Skin epidermis (tissue), 12 donors: ENCODE measurements at regions not wholly inside any gene's neighbourhood (a gene's known extent, or its start where the extent isn't known, plus 50 kb on each side); places are given as distances from the start of the nearest gene placed in this dataset.

Experiments
- H3K27ac ChIP-seq, 21 experiments: fragments of 200-600 bp; sonication (generic) in 11 of 21; one replicate each; pipeline ENCODE4 v1.5.0; 2020; ENCODE audit warnings: mild to moderate bottlenecking in 3 of 21, inconsistent platforms in 2 of 21, moderate library complexity in 2 of 21
- H3K4me3 ChIP-seq, 7 experiments: fragments of 200-600 bp; sonication (generic) in 2 of 7; one replicate each; pipeline ENCODE4 v1.5.0; 2020; ENCODE audit warnings: inconsistent platforms in 2 of 7, mild to moderate bottlenecking in 2 of 7, moderate library complexity in 1 of 7

GRCh38 chr6:53974941-53975340, 136.3 kb upstream of the MLIP start:
- Histone ChIP-seq H3K4me3 (no peak overlapping the region), H3K27ac (no peak overlapping the region)

- Histone ChIP-seq H3K4me3 (no peak overlapping the region), H3K27ac (no peak overlapping the region)
Observed at GRCh38 chr6:53975941-53976615, 135.2 kb upstream of the MLIP start.

- Histone ChIP-seq H3K27ac (no peak overlapping the region), H3K4me3 (no peak overlapping the region)
Observed at GRCh38 chr6:53977551-53977950, 133.7 kb upstream of the MLIP start.

GRCh38 chr6:53979468-53980067, 131.7 kb upstream of the MLIP start:
- Histone ChIP-seq H3K4me3 (no peak overlapping the region), H3K27ac (no peak overlapping the region)

GRCh38 chr6:53982366-53983050, 128.7 kb upstream of the MLIP start:
- Histone ChIP-seq H3K27ac (no peak overlapping the region), H3K4me3 (no peak overlapping the region)

- Histone ChIP-seq H3K27ac (no peak overlapping the region), H3K4me3 (no peak overlapping the region)
Observed at GRCh38 chr6:53983301-53983700, 127.9 kb upstream of the MLIP start.

- H3K27ac ChIP-seq, result no peak overlapping the region
- H3K4me3 ChIP-seq, result no peak overlapping the region
Observed at GRCh38 chr6:53984163-53984562, 127.1 kb upstream of the MLIP start.

GRCh38 chr6:53984581-53984980, 126.7 kb upstream of the MLIP start:
- H3K27ac ChIP-seq, result no peak overlapping the region
- H3K4me3 ChIP-seq, result no peak overlapping the region

GRCh38 chr6:53985366-53985765, 125.9 kb upstream of the MLIP start:
- H3K4me3 ChIP-seq, result no peak overlapping the region
- H3K27ac ChIP-seq, result no peak overlapping the region

GRCh38 chr6:53986165-53986720, 125.0 kb upstream of the MLIP start:
- Histone ChIP-seq H3K4me3 (no peak overlapping the region), H3K27ac (no peak overlapping the region)

- H3K4me3 ChIP-seq, result no peak overlapping the region
- H3K27ac ChIP-seq, result no peak overlapping the region
Observed at GRCh38 chr6:53986721-53987521, 124.3 kb upstream of the MLIP start.

- Histone ChIP-seq H3K4me3 (no peak overlapping the region), H3K27ac (no peak overlapping the region)
Observed at GRCh38 chr6:53987522-53987888, 123.7 kb upstream of the MLIP start.

GRCh38 chr6:53989504-53989903, 121.7 kb upstream of the MLIP start:
- Histone ChIP-seq H3K27ac (no peak overlapping the region), H3K4me3 (no peak overlapping the region)

GRCh38 chr6:53992522-53992921, 118.7 kb upstream of the MLIP start:
- Histone ChIP-seq H3K27ac (no peak overlapping the region), H3K4me3 (no peak overlapping the region)

GRCh38 chr6:53994201-53994600, 117.0 kb upstream of the MLIP start:
- Histone ChIP-seq H3K4me3 (no peak overlapping the region), H3K27ac (no peak overlapping the region)

- H3K27ac ChIP-seq, result no peak overlapping the region
- no peak overlapping the region for H3K4me3 ChIP-seq
Observed at GRCh38 chr6:53995935-53996334, 115.3 kb upstream of the MLIP start.

GRCh38 chr6:53998303-53998702, 112.9 kb upstream of the MLIP start:
- no peak overlapping the region for H3K4me3 ChIP-seq
- H3K27ac ChIP-seq, result no peak overlapping the region

- no peak overlapping the region for H3K4me3 ChIP-seq
- no peak overlapping the region for H3K27ac ChIP-seq
Observed at GRCh38 chr6:53999088-53999755, 112.0 kb upstream of the MLIP start.

- H3K4me3 ChIP-seq, result no peak overlapping the region
- H3K27ac ChIP-seq, result no peak overlapping the region
Observed at GRCh38 chr6:54002116-54002515, 109.1 kb upstream of the MLIP start.

- H3K4me3 ChIP-seq, result no peak overlapping the region
- H3K27ac ChIP-seq, result no peak overlapping the region
Observed at GRCh38 chr6:54003316-54003715, 107.9 kb upstream of the MLIP start.
